HG02759 (cell line): ENCODE measurements at regions not wholly inside any gene's neighbourhood (a gene's known extent, or its start where the extent isn't known, plus 50 kb on each side); places are given as distances from the start of the nearest gene placed in this dataset.
"Not testable (repeated sequence)": the region's sequence is repeated elsewhere in the genome, so short reads cannot be mapped to it uniquely, and the experiment has no call there.

Experiments
- ATAC-seq: cut with Tn5 transposase; IDR thresholded peaks from one replicate; pipeline ENCODE4 v1.9.1; 2021; ENCODE audit warnings: mild to moderate bottlenecking, moderate library complexity; ENCODE audit not compliant: unreplicated experiment

- no peak for ATAC-seq
Measured at GRCh38 chr2:190005513-190005912, 57.0 kb downstream of the MSTN start.

GRCh38 chr2:189999661-190000060 lies 62.9 kb downstream of the MSTN start:
- no peak for ATAC-seq

GRCh38 chr2:189998665-189999064 lies 63.9 kb downstream of the MSTN start:
- not testable (repeated sequence) for ATAC-seq

GRCh38 chr2:189997016-189997415 lies 65.5 kb downstream of the MSTN start:
- no peak for ATAC-seq

- no peak for ATAC-seq
Measured at GRCh38 chr2:189995679-189996078, 66.8 kb downstream of the MSTN start.

- no peak for ATAC-seq
Measured at GRCh38 chr2:189982780-189983394, 79.6 kb downstream of the MSTN start.

GRCh38 chr2:189982087-189982486 lies 80.4 kb downstream of the MSTN start:
- ATAC-seq: no peak

GRCh38 chr2:189976488-189976887 lies 86.0 kb downstream of the MSTN start:
- not testable (repeated sequence) for ATAC-seq

GRCh38 chr2:189960346-189960745 lies 102.2 kb downstream of the MSTN start:
- no peak for ATAC-seq

- ATAC-seq: no peak
Measured at GRCh38 chr2:189959450-189959849, 103.1 kb downstream of the MSTN start.

GRCh38 chr2:189954989-189955388 lies 107.5 kb downstream of the MSTN start:
- ATAC-seq: peak; percentile 46

- ATAC-seq: peak; percentile 89
Measured at GRCh38 chr2:189952536-189953109, 109.9 kb downstream of the MSTN start.

- peak; percentile 35 for ATAC-seq
Measured at GRCh38 chr2:189951791-189952535, 110.6 kb downstream of the MSTN start.

GRCh38 chr2:189943009-189943408 lies 119.5 kb downstream of the MSTN start:
- no peak for ATAC-seq

GRCh38 chr2:189940913-189941312 lies 121.6 kb downstream of the MSTN start:
- no peak for ATAC-seq

- ATAC-seq: no peak
Measured at GRCh38 chr2:189937691-189938090, 124.8 kb downstream of the MSTN start.

GRCh38 chr2:189933911-189934399 lies 128.6 kb downstream of the MSTN start:
- no peak for ATAC-seq

- ATAC-seq: peak; percentile 75
Measured at GRCh38 chr2:189933041-189933440, 129.5 kb downstream of the MSTN start.

- ATAC-seq: no peak
Measured at GRCh38 chr2:189927823-189928222, 134.7 kb downstream of the MSTN start.
